Posterior vena cava (tissue), 2 donors: ENCODE measurements at regions not wholly inside any gene's neighbourhood (a gene's known extent, or its start where the extent isn't known, plus 50 kb on each side); places are given as distances from the start of the nearest gene placed in this dataset.
A peak's percentile ranks its signal among the peaks of the same experiment; 100 is the strongest.
"Not testable (repeated sequence)": the region's sequence is repeated elsewhere in the genome, so short reads cannot be mapped to it uniquely, and the experiment has no call there.

Experiments used
- DNase-seq: peaks from one replicate; pipeline ENCODE4 v3.0.0-alpha.2; 2020; ENCODE audit warnings: low spot score
- intact Hi-C, 2 donors: fragments of 100-400 bp; cut with DNase I; formaldehyde crosslinking; loops; one replicate each; pipeline versions ENCODE4 v1.14.1 to v1.14.2; 2022 to 2023
- donor health status: DM: yes; HTN: yes; CAD: no.
- donor health status: DM: yes; HTN: yes; CAD: no.

- intact Hi-C loops, DNase-seq: not testable (repeated sequence)
These were observed 52.8 kb downstream of the FOXD4L6 start for GRCh38 chr9:41075671-41076070.

DNA sequence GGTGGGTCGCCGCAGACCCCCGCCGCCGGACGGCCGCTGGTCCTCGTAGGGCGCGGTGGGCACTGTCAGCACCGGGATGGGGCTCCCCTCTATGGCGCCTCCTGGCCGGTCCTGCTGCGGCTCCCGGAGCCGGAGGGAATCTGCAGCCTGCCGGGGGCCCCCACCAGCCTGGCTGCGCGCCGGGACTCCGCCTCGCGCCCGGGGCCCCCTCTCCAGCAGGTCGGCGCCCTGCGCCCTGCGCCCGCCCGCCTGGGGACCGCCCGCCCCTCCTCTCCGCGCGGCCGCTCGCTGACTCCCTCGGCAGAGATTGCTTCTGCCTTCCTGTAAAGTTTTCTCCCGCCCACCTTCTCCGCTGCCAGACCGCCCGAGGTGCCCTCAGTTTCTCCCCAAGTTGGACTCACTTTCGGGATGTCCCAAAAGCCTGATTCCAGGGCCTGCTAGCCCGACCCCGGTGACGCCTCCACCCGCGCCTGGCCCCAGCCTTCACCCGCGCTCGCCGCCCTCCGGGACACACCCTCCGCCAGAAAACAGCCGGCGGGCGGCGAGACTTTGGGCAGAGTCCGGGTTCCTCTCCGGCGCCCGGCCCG is 54.0 kb downstream of the FOXD4L6 start:
- intact Hi-C loops, result not testable (repeated sequence)
- peak; percentile 89 for DNase-seq

GRCh38 chr9:41073471-41074243 is 54.8 kb downstream of the FOXD4L6 start:
- intact Hi-C loops, result not testable (repeated sequence)
- DNase-seq, result peak; percentile 82

- DNase-seq, intact Hi-C loops: not testable (repeated sequence)
These were observed 64.2 kb downstream of the FOXD4L6 start for GRCh38 chr9:41064125-41064795.

- DNase-seq, intact Hi-C loops: not testable (repeated sequence)
These were observed 65.2 kb downstream of the FOXD4L6 start for GRCh38 chr9:41063243-41063642.

- DNase-seq, result not testable (repeated sequence)
These were observed 68.9 kb downstream of the FOXD4L6 start for GRCh38 chr9:41059603-41060002.

GRCh38 chr9:41053666-41054363 is 74.7 kb downstream of the FOXD4L6 start:
- not testable (repeated sequence) for DNase-seq

More at GRCh38 chr9:41059603-41060002, 68.9 kb downstream of the FOXD4L6 start:
- intact Hi-C loops, result not testable (repeated sequence)

DNA sequence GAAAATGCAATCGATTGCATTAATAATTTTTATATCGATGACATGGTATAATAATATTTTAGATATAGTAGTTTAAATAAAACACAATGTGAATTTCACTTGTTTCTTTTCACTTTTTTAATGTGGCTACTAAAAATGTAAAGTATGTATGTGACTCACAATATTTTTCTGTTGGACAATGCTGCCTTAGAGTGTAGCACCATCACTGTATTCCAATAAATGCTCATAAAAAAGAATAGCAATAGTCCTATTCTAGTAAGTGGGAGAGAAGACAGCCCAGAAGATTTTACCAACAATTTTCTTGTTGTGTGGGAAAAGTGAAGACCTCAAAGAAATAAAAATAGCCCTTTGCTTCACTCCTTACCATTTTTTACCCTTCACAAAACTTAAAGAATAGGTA is 79.8 kb downstream of the FOXD4L6 start:
- intact Hi-C loops, DNase-seq: not testable (repeated sequence)

More at GRCh38 chr9:41053666-41054363, 74.7 kb downstream of the FOXD4L6 start:
- intact Hi-C loops, result not testable (repeated sequence)

GRCh38 chr9:41047792-41048191 is 80.7 kb downstream of the FOXD4L6 start:
- DNase-seq, intact Hi-C loops: not testable (repeated sequence)

DNA sequence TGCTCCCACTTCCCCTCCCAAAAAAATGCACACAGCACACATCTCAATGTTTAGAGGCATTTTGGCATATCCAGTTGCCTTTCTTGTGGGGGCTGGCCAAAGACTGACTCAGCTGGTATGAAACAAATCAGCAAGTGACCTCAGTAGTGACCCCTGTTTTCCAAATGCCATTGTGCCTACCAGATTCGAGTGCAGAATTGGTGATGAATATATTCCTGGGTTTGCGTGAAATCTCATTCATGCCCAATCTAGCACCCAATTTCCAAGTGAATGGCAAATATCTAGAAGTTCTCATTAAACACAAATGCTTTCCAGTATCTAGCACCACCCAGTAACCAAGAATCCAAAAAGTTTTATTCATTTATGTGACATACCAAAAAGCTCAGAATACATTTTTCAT is 83.6 kb downstream of the FOXD4L6 start:
- intact Hi-C loops, DNase-seq: not testable (repeated sequence)

- DNase-seq, intact Hi-C loops: not testable (repeated sequence)
These were observed 85.0 kb downstream of the FOXD4L6 start for GRCh38 chr9:41043433-41043832.

DNA sequence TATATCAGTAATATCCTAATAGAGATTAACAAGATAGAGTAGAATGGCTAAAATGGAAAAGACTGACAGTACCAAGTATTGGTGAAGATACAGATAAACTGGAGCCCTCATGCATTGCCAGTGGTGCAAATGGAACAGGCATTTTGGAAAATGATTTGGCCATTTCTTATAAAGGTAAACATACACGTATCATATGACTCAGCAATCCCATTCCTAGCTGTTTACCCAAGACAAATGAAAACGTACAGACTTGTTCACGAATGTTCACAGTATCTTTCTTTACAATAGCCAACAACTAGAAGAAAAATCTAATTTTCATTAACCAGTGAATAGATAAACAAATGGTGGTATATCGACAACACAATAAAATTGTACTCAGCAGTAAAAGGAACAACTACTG is 86.4 kb downstream of the FOXD4L6 start:
- DNase-seq, intact Hi-C loops: not testable (repeated sequence)

GRCh38 chr9:41040705-41041342 is 87.7 kb downstream of the FOXD4L6 start:
- DNase-seq, intact Hi-C loops: not testable (repeated sequence)

DNA sequence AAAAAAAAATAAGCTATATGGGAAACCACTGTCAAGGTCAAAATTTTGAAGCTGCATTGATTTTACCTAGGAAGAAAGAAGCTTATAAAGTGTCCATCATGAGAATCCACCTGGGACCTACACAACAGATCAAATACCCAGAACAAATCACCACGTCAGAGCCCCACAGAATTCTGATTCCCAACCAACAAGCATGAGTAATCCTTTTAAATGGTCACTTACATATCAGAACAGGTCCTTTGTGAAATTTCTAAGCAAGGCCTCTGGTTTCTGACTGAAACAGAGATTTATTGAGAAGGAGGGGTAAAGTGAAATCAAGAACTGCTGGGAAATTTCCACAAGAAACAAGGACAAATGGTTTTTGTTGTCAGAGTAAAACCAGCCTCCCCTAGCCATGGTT is 93.2 kb downstream of the FOXD4L6 start:
- intact Hi-C loops, DNase-seq: not testable (repeated sequence)

- DNase-seq, intact Hi-C loops: not testable (repeated sequence)
These were observed 93.7 kb downstream of the FOXD4L6 start for GRCh38 chr9:41034699-41035197.

DNA sequence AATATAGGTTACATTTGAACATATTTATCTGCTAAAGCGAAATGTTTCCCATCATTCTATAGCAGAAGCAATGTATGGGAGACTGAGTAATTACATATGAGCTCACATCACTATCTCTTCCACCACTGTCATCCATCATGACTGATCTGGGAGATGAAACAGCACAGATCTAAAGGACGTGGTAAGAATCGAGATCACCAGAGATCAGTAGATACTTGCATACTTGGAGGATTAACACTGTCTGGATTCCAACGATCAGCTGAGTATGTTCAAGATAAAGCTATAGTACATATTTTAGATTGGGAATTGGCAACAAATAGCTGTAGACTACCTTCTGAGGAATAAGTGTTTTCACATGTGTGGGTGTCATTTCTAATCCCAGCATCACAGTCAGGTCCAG is 94.6 kb downstream of the FOXD4L6 start:
- intact Hi-C loops, DNase-seq: not testable (repeated sequence)

- intact Hi-C loops, DNase-seq: not testable (repeated sequence)
These were observed 95.1 kb downstream of the FOXD4L6 start for GRCh38 chr9:41033360-41033759.

DNA sequence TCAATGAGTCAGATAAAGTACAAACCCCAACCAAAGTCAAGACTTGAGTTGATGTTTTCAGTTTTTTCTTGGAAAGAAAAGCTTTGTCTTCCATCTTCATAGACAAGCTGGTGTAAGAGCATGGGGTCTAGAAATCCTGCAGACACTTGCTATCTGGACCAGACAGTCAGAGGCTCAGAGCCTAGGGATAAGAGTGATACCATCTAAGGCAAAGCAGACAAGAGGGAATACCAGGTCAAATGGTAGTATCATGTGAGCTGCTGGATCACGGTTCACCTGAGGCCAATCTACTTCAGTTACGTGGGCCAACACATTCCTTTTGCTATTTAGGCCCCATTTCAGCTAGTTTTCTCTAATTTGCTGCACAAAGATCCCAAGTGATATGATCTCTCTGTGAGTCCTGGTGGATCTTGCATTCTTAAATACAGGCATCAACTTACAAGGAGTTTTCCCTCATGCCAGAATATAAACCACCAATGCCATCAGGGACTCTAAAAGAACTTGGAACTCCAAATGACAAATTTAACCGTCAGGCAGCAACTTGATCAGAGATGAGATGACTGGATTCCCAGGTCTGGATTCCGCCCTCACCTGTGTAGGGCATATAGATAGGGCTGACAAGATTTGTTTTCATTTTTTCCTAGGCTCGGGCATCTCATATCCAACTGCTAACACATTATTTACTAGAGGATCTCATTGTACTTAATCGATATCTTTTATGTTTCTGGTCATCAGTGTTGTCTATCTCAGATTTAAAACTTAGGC is 101.4 kb downstream of the FOXD4L6 start:
- intact Hi-C loops, DNase-seq: not testable (repeated sequence)
